ENCODE measurements at regions not wholly inside any gene's neighbourhood (a gene's known extent, or its start where the extent isn't known, plus 50 kb on each side); places are given as distances from the start of the nearest gene placed in this dataset.

GRCh38 chr6:164916087-164916486 is 393.3 kb downstream of the C6orf118 start:
- no peak for TF ChIP-seq EZH2 (IDR thresholded peaks at IDR 0.05; ENCODE audit: insufficient read depth, poor library complexity, severe bottlenecking)
- no peak for TF ChIP-seq EZH2phosphoT487 (IDR thresholded peaks at IDR 0.05; ENCODE audit: insufficient read depth, low read depth)
